H1 (cell line): ENCODE measurements at regions not wholly inside any gene's neighbourhood (a gene's known extent, or its start where the extent isn't known, plus 50 kb on each side); places are given as distances from the start of the nearest gene placed in this dataset.

ENCODE experiments used
- CTCF ChIA-PET: fragments of 300-600 bp; sonication (Branson Sonifier 250); formaldehyde crosslinking; loops from one replicate; lab custom pipeline; 2021; ENCODE audit not compliant: partially characterized antibody; lab: Charles Lee
- POLR2A ChIA-PET: fragments of 300-600 bp; sonication (Branson Sonifier 250); formaldehyde crosslinking; loops from one replicate; lab custom pipeline; 2021; ENCODE audit warnings: inconsistent platforms; ENCODE audit not compliant: partially characterized antibody; lab: Charles Lee
- DNase-seq, 2 experiments: peaks; one replicate each; pipeline versions ENCODE4 v3.0.0 to v3.0.0-alpha.2; 2010 to 2022; ENCODE audit warnings: low spot score in 2 of 2, low read depth in 1 of 2, mixed read lengths in 1 of 2
- FAIRE-seq: peaks from 2 replicates; lab custom pipeline; 2011; peaks lifted over from hg19 to GRCh38; lab: Jason Lieb, UNC
- H2AFZ ChIP-seq: 2 replicates; pipeline ENCODE4 v1.8.1; 2012; ENCODE audit warnings: low read length, inconsistent platforms
- H2AK5ac ChIP-seq: 2 replicates; pipeline ENCODE4 v1.6.1; 2013; ENCODE audit warnings: low read depth, low read length
- H2BK120ac ChIP-seq: replicated peaks from 2 replicates; pipeline ENCODE3; 2013; ENCODE audit warnings: low read depth, low read length, inconsistent platforms
- H2BK12ac ChIP-seq: 2 replicates; pipeline ENCODE4 v1.6.1; 2013; ENCODE audit warnings: low read depth, low read length
- H2BK15ac ChIP-seq: 2 replicates; pipeline ENCODE4 v1.6.1; 2013; ENCODE audit warnings: low read length
- H2BK20ac ChIP-seq: 2 replicates; pipeline ENCODE4 v1.6.1; 2013; ENCODE audit warnings: low read length
- H2BK5ac ChIP-seq: 2 replicates; pipeline ENCODE4 v1.6.1; 2013; ENCODE audit warnings: low read depth, low read length
- H3K14ac ChIP-seq: 2 replicates; pipeline ENCODE4 v1.6.1; 2013; ENCODE audit warnings: inconsistent platforms; ENCODE audit not compliant: insufficient read length
- H3K18ac ChIP-seq: 2 replicates; pipeline ENCODE4 v1.6.1; 2013; ENCODE audit warnings: low read length; ENCODE audit errors: extremely low read depth
- H3K23ac ChIP-seq: 2 replicates; pipeline ENCODE4 v1.6.1; 2013; ENCODE audit warnings: inconsistent platforms; ENCODE audit not compliant: insufficient read length
- H3K23me2 ChIP-seq: 2 replicates; pipeline ENCODE4 v1.6.1; 2013; ENCODE audit warnings: low read depth, low read length
- H3K27ac ChIP-seq: 2 replicates; pipeline ENCODE4 v1.6.1; 2011; ENCODE audit warnings: low read depth, low read length, inconsistent platforms
- H3K27me3 ChIP-seq, 4 experiments: replicated peaks in 1 of 4; 1 replicate in 1 of 4; 2 replicates in 3 of 4; pipeline versions ENCODE4 v1.6.1 to v1.8.1; 2011 to 2013; ENCODE audit warnings: low read length in 3 of 4, mild to moderate bottlenecking in 3 of 4, inconsistent platforms in 2 of 4, mixed read lengths in 2 of 4, moderate library complexity in 1 of 4; ENCODE audit not compliant: control insufficient read depth in 3 of 4, insufficient read depth in 3 of 4; ENCODE audit errors: extremely low read depth in 1 of 4
- H3K36me3 ChIP-seq, 4 experiments: 2 replicates each; pipeline versions ENCODE4 v1.6.1 to v1.8.1; 2011 to 2013; ENCODE audit warnings: mild to moderate bottlenecking in 4 of 4, low read length in 3 of 4, moderate library complexity in 2 of 4, control low read depth in 1 of 4, inconsistent platforms in 1 of 4; ENCODE audit not compliant: insufficient read depth in 4 of 4, control insufficient read depth in 2 of 4
- H3K4ac ChIP-seq: replicated peaks from 2 replicates; pipeline ENCODE3; 2013; ENCODE audit warnings: low read length, low read depth, mixed read lengths, inconsistent platforms; ENCODE audit not compliant: insufficient read length
- H3K4me1 ChIP-seq, 4 experiments: replicated peaks in 1 of 4; 1 replicate in 1 of 4; 2 replicates in 3 of 4; pipeline versions ENCODE4 v1.6.1 to v1.8.1; 2011 to 2013; ENCODE audit warnings: low read length in 3 of 4, inconsistent platforms in 2 of 4, mixed read lengths in 1 of 4; ENCODE audit not compliant: insufficient read depth in 4 of 4, control insufficient read depth in 3 of 4
- H3K4me2 ChIP-seq, 2 experiments: 2 replicates each; pipeline versions ENCODE4 v1.6.1 to v1.8.1; 2011 to 2013; ENCODE audit warnings: low read depth in 2 of 2, low read length in 2 of 2, control low read depth in 1 of 2, inconsistent platforms in 1 of 2, mild to moderate bottlenecking in 1 of 2; ENCODE audit not compliant: insufficient read depth in 1 of 2
- H3K4me3 ChIP-seq, 4 experiments: fragments of 200-600, 300-600 bp in 1 of 4; sonication (generic), shearing (Covaris generic), sonication (Bioruptor Twin) in 1 of 4; 2 replicates each; pipeline versions ENCODE4 v1.5.1 to v1.8.1; 2011 to 2016; ENCODE audit warnings: low read length in 4 of 4, low read depth in 3 of 4, control low read depth in 2 of 4, inconsistent platforms in 2 of 4, mild to moderate bottlenecking in 2 of 4, mixed read lengths in 1 of 4, moderate library complexity in 1 of 4; ENCODE audit not compliant: insufficient read depth in 2 of 4; ENCODE audit errors: extremely low read depth in 1 of 4
- H3K56ac ChIP-seq: replicated peaks from 2 replicates; pipeline ENCODE3; 2013; ENCODE audit warnings: low read depth, mild to moderate bottlenecking, mixed read lengths, low read length, inconsistent platforms; ENCODE audit not compliant: insufficient read length
- H3K79me1 ChIP-seq: 2 replicates; pipeline ENCODE4 v1.6.1; 2013; ENCODE audit warnings: low read depth, low read length, control low read depth
- H3K79me2 ChIP-seq, 2 experiments: 2 replicates each; pipeline versions ENCODE4 v1.6.1 to v1.8.1; 2012 to 2013; ENCODE audit warnings: low read length in 2 of 2, mild to moderate bottlenecking in 2 of 2, inconsistent platforms in 1 of 2; ENCODE audit not compliant: insufficient read depth in 2 of 2, control insufficient read depth in 1 of 2
- H3K9ac ChIP-seq, 4 experiments: replicated peaks in 1 of 4; 1 replicate in 1 of 4; 2 replicates in 3 of 4; pipeline versions ENCODE4 v1.6.1 to v1.8.1; 2011 to 2013; ENCODE audit warnings: low read depth in 3 of 4, low read length in 3 of 4, control low read depth in 2 of 4, mild to moderate bottlenecking in 2 of 4, moderate library complexity in 2 of 4, inconsistent platforms in 1 of 4; ENCODE audit errors: extremely low read depth in 1 of 4
- H3K9me3 ChIP-seq, 2 experiments: 2 replicates each; pipeline versions ENCODE4 v1.6.1 to v1.8.1; 2012 to 2013; ENCODE audit warnings: mild to moderate bottlenecking in 2 of 2, moderate library complexity in 2 of 2, control low read depth in 1 of 2, inconsistent platforms in 1 of 2, low read depth in 1 of 2, low read length in 1 of 2, mixed read lengths in 1 of 2; ENCODE audit not compliant: insufficient read depth in 2 of 2
- H4K20me1 ChIP-seq, 2 experiments: replicated peaks in 1 of 2; 2 replicates each; pipeline versions ENCODE3 to v1.8.1; 2011 to 2013; ENCODE audit warnings: inconsistent platforms in 2 of 2, low read length in 2 of 2, mild to moderate bottlenecking in 1 of 2; ENCODE audit not compliant: insufficient read depth in 2 of 2, control insufficient read depth in 1 of 2
- H4K5ac ChIP-seq: 2 replicates; pipeline ENCODE4 v1.6.1; 2013; ENCODE audit warnings: low read length, low read depth, mixed read lengths, inconsistent platforms; ENCODE audit not compliant: insufficient read length
- H4K8ac ChIP-seq: 2 replicates; pipeline ENCODE4 v1.8.0; 2013; ENCODE audit warnings: mild to moderate bottlenecking, moderate library complexity, low read length, inconsistent platforms; ENCODE audit not compliant: insufficient read depth; ENCODE audit errors: extremely low read depth
- H4K91ac ChIP-seq: replicated peaks from 2 replicates; pipeline ENCODE3; 2013; ENCODE audit warnings: low read length, mixed read lengths, inconsistent platforms; ENCODE audit not compliant: insufficient read length
- ATF2 ChIP-seq: IDR thresholded peaks from 2 replicates; pipeline ENCODE4 v1.6.1; 2012; ENCODE audit warnings: low read length, inconsistent platforms
- CHD2 ChIP-seq: IDR thresholded peaks from 2 replicates; pipeline ENCODE4 v1.6.1; 2012; ENCODE audit warnings: low read length, improper control_type of control experiment
- CREB1 ChIP-seq: IDR thresholded peaks from 2 replicates; pipeline ENCODE4 v1.6.1; 2012; ENCODE audit warnings: inconsistent platforms
- CTCF ChIP-seq, 3 experiments: IDR thresholded peaks; 1 replicate in 2 of 3; 2 replicates in 1 of 3; pipeline versions ENCODE4 v1.5.1 to v1.6.1; 2011; ENCODE audit warnings: low read length in 3 of 3, mild to moderate bottlenecking in 3 of 3, inconsistent platforms in 2 of 3, low read depth in 1 of 3, moderate library complexity in 1 of 3; ENCODE audit not compliant: insufficient read depth in 1 of 3; ENCODE audit errors: control extremely low read depth in 1 of 3
- FOSL1 ChIP-seq: IDR thresholded peaks from 2 replicates; pipeline ENCODE4 v1.6.1; 2011; ENCODE audit warnings: mild to moderate bottlenecking, low read depth, low read length, moderate library complexity; ENCODE audit not compliant: insufficient read depth
- JUN ChIP-seq: IDR thresholded peaks from 2 replicates; pipeline ENCODE4 v1.6.1; 2011; ENCODE audit warnings: low read depth, mild to moderate bottlenecking, improper control_type of control experiment, low read length
- KDM5A ChIP-seq: fragments of 200-600 bp; IDR thresholded peaks from 2 replicates; pipeline ENCODE4 v1.7.1; 2012; ENCODE audit warnings: mild to moderate bottlenecking, low read length, inconsistent platforms, mixed read lengths
- NRF1 ChIP-seq: IDR thresholded peaks from 2 replicates; pipeline ENCODE4 v1.6.1; 2011; ENCODE audit warnings: mild to moderate bottlenecking, low read depth, low read length, improper control_type of control experiment
- SRF ChIP-seq: IDR thresholded peaks from 2 replicates; pipeline ENCODE4 v1.6.1; 2011; ENCODE audit warnings: mild to moderate bottlenecking, low read depth, low read length, moderate library complexity
- TBP ChIP-seq: IDR thresholded peaks from 2 replicates; pipeline ENCODE4 v1.6.1; 2011; ENCODE audit warnings: low read depth, low read length, improper control_type of control experiment
- TEAD4 ChIP-seq: IDR thresholded peaks from 2 replicates; pipeline ENCODE4 v1.6.1; 2012; ENCODE audit warnings: low read depth, low read length, inconsistent platforms, mixed read lengths
- WGBS, 2 experiments: shearing (Covaris generic) in 1 of 2; methylation state at CpG; one replicate each; pipeline versions ENCODE4 v1.1.6 to v1.1.7; 2013 to 2015; ENCODE audit warnings: low lambda C conversion rate in 2 of 2, mixed read lengths in 2 of 2, inconsistent platforms in 1 of 2, low coverage in 1 of 2, missing lambda C conversion rate in 1 of 2; ENCODE audit not compliant: insufficient replicate concordance in 2 of 2, insufficient coverage in 1 of 2, insufficient read length in 1 of 2; ENCODE audit errors: extremely low coverage in 1 of 2, missing lambda C conversion rate in 1 of 2; 5-methylcytosine and 5-hydroxymethylcytosine counted together

DNA sequence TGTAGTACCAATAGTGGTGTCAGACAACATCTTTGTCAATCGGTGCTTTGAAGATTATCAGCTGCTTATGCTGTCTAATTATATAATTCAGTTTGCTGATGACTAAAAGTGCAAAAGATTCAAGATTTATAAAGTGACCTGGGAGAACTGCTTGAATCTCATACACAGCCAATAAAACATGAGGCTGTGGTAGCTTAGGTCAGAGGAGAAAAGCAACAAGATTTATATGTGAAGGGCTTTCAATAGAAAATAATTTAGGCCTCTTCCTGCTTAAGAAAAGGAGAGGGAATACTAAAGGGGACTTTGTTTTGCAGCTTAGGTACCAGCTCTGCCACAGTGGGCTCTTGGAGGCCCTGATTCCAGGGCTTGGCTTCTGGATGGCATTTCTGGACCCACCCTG, 111.0 kb upstream of the MAD2L1 start:
- no peaks in the 10 kb centered on the region for H3K79me2 ChIP-seq
- no peak overlapping the region for H4K91ac ChIP-seq
- H2AFZ ChIP-seq: no peak overlapping the region
- no peaks in the 10 kb centered on the region for H3K4me1 ChIP-seq
- H3K4me3 ChIP-seq: no peak overlapping the region
- H3K23me2 ChIP-seq: no peaks in the 10 kb centered on the region
- H2BK15ac ChIP-seq: no peak overlapping the region
- no peak overlapping the region for H2AK5ac ChIP-seq
- FAIRE-seq (no peak), DNase-seq (no peak)
- no peak overlapping the region for H2BK120ac ChIP-seq
- H3K27ac ChIP-seq: no peak overlapping the region
- H2BK5ac ChIP-seq: no peak overlapping the region
- no peaks in the 10 kb centered on the region for H3K27me3 ChIP-seq
- H3K36me3 ChIP-seq: no peaks in the 10 kb centered on the region
- no peak overlapping the region for H4K5ac ChIP-seq
- WGBS, 2 experiments: 90% methylated on average over 1 of the region's 1 CpG; no CpG with 5 or more reads in 1 of the 2 experiments
- POLR2A ChIA-PET: no interaction called here
- H4K8ac ChIP-seq: no peak overlapping the region
- H3K18ac ChIP-seq: no peak overlapping the region
- no peak overlapping the region for H2BK12ac ChIP-seq
- H3K9ac ChIP-seq: no peak overlapping the region
- H3K79me1 ChIP-seq: no peaks in the 10 kb centered on the region
- TF ChIP-seq NRF1 (no peak), TBP (no peak), ATF2 (no peak), CREB1 (no peak), CHD2 (no peak), CTCF (IDR thresholded peaks at IDR 0.05; ENCODE audit: control extremely low read depth in 1 of 3, insufficient read depth in 1 of 3, low read depth in 1 of 3, low read length in 3 of 3) (no peak), JUN (no peak), KDM5A (no peak), FOSL1 (no peak), SRF (no peak), TEAD4 (no peak)
- TF ChIP-seq, all 59 proteins: peak for 0
- CTCF ChIA-PET: interaction anchor here (0.7 to 1.4 kb wide), 2 partner anchors 109 to 1130 kb away, joined by 3 to 4 read pairs; no protein-coding TSS in a partner anchor
- no peak overlapping the region for H3K4ac ChIP-seq
- H2BK20ac ChIP-seq: no peak overlapping the region
- H4K20me1 ChIP-seq: no peaks in the 10 kb centered on the region
- H3K9me3 ChIP-seq: no peaks in the 10 kb centered on the region
- H3K14ac ChIP-seq: no peak overlapping the region
- no peak overlapping the region for H3K23ac ChIP-seq
- H3K56ac ChIP-seq: no peak overlapping the region
- no peak overlapping the region for H3K4me2 ChIP-seq
